HFF-Myc (cell line): ENCODE measurements at regions not wholly inside any gene's neighbourhood (a gene's known extent, or its start where the extent isn't known, plus 50 kb on each side); places are given as distances from the start of the nearest gene placed in this dataset.

Experiments used
- DNase-seq: peaks from one replicate; pipeline ENCODE4 v3.0.0-alpha.2; 2011; ENCODE audit warnings: low read depth; ENCODE audit errors: extremely low read depth
- H3K4me3 ChIP-seq: replicated peaks from 2 replicates; pipeline ENCODE4 v1.5.1; 2011; ENCODE audit warnings: low read depth, mild to moderate bottlenecking, control low read depth, low read length
- CTCF ChIP-seq: IDR thresholded peaks from 2 replicates; pipeline ENCODE4 v1.5.1; 2012; ENCODE audit warnings: mild to moderate bottlenecking, low read depth, low read length, control low read depth; ENCODE audit errors: missing control alignments

- H3K4me3 ChIP-seq: no peak overlapping the region
- TF ChIP-seq CTCF: no peak
- no peak for DNase-seq
These were observed 303.1 kb upstream of the CDH6 start for GRCh38 chr5:30890377-30890776.

DNA sequence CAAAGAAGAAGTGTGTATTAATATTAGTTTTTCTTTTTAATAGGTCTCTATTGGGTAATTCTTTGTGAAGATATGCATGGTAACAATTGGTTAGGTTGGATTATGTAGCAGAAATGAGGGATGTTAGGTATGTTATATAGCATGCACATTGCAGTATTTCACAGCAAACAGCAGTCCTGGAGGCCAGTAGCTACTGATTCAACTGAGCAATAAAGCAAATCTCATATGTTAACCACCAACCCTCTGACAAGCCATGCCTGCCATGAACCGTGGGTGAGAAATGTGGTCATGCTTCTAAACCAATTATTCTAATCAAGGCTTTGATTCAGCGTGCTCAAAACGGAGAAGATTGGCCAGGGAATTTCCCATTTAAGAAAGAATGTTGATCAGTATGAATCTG lies 313.0 kb upstream of the CDH6 start:
- DNase-seq: no peak
- H3K4me3 ChIP-seq: no peak overlapping the region
- no peak for TF ChIP-seq CTCF

DNA sequence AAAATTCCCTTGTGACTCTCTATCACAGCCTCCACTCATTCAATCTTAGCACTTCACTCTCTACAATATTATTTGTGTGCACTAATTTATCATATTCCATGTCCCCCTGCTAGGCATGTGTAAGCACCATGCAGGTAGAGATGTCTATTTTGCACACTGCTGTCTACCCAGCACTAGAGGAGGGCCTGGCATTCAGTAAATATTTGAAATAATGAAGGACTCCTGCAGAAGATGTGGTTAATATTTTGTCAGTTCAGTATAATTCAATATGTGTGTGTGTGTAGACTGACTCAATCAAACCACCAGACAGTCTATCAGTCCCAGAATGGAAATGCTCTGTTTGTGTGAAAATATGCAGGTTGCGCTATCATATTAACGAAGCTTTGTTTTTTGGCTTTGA lies 313.6 kb upstream of the CDH6 start:
- TF ChIP-seq CTCF: no peak
- H3K4me3 ChIP-seq: no peak overlapping the region
- DNase-seq: no peak

GRCh38 chr5:30878746-30879145 lies 314.7 kb upstream of the CDH6 start:
- no peak for TF ChIP-seq CTCF
- H3K4me3 ChIP-seq: no peak overlapping the region
- no peak for DNase-seq

DNA sequence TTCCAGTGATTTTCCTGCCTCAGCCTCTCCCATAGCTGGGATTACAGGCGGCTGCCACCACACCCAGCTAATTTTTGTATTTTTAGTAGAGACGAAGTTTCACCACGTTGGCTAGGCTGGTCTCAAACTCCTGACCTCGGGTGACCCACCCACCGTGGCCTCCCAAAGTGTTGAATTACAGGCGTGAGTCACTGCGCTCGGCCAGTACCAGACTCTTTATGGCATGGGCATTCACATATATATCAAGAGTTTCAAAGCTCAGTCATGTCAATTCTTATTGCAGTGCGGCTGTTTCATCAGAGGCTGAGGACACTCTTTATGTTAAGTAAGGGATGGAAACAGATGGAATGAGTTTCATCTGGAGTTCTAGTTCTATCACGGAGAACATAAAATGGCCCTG lies 315.2 kb upstream of the CDH6 start:
- no peak overlapping the region for H3K4me3 ChIP-seq
- TF ChIP-seq CTCF: no peak
- DNase-seq: no peak

- no peak for DNase-seq
- H3K4me3 ChIP-seq: no peak overlapping the region
- no peak for TF ChIP-seq CTCF
These were observed 319.0 kb upstream of the CDH6 start for GRCh38 chr5:30874241-30875034.

DNA sequence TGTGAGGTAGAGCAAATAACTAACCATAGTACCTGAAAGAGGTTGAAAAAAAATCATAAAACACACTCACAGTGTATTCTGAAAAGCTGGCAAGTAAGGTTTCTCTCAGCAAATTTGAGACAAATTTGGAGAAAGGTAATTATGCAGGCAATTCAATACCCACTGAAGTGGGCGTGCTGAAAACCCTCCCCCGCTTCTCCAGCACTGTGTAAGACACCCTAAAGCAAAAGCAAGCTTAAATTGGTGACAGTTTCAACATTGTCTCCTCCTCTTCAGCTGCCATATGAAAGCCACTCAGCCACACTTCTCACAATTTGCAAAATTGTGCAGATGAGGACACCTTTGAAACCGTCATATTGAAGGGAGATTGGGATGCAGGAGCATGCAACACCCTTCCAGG lies 322.3 kb upstream of the CDH6 start:
- no peak for DNase-seq
- TF ChIP-seq CTCF: no peak
- H3K4me3 ChIP-seq: no peak overlapping the region
